ENCODE measurements at regions not wholly inside any gene's neighbourhood (a gene's known extent, or its start where the extent isn't known, plus 50 kb on each side); places are given as distances from the start of the nearest gene placed in this dataset.

- peaks cover 24% of the 10 kb centered on the region for H3K27me3 Mint-ChIP-seq
- ATAC-seq (no peak), DNase-seq (no peak)
- CTCF ChIA-PET = no interaction called here
- no peaks in the 10 kb centered on the region for H3K4me1 Mint-ChIP-seq
- H3K9me3 Mint-ChIP-seq (ENCODE audit: low read depth) = no peaks in the 10 kb centered on the region
- POLR2A ChIA-PET = no interaction called here
- H3K4me3 Mint-ChIP-seq = no peak overlapping the region
- intact Hi-C loops (cut with DNase I, micrococcal nuclease) = no loop called here
- H3K36me3 Mint-ChIP-seq (ENCODE audit: low read depth) = no peaks in the 10 kb centered on the region
- H3K27ac Mint-ChIP-seq = no peak overlapping the region
These were observed 124.7 kb upstream of the TCF21 start for GRCh38 chr6:133764008-133764753.

- H3K9me3 Mint-ChIP-seq (ENCODE audit: low read depth) = no peaks in the 10 kb centered on the region
- no peak overlapping the region for H3K4me3 Mint-ChIP-seq
- POLR2A ChIA-PET = no interaction called here
- CTCF ChIA-PET = no interaction called here
- H3K4me1 Mint-ChIP-seq = no peaks in the 10 kb centered on the region
- H3K27me3 Mint-ChIP-seq = peaks cover 22% of the 10 kb centered on the region
- H3K27ac Mint-ChIP-seq = no peak overlapping the region
- intact Hi-C loops (cut with DNase I, micrococcal nuclease) = no loop called here
- ATAC-seq (no peak), DNase-seq (no peak)
- no peaks in the 10 kb centered on the region for H3K36me3 Mint-ChIP-seq (ENCODE audit: low read depth)
These were observed 124.1 kb upstream of the TCF21 start for GRCh38 chr6:133764754-133765208.

GRCh38 chr6:133767357-133767970 lies 121.4 kb upstream of the TCF21 start:
- intact Hi-C loops (cut with DNase I, micrococcal nuclease) = no loop called here
- H3K36me3 Mint-ChIP-seq (ENCODE audit: low read depth) = no peaks in the 10 kb centered on the region
- ChIA-PET CTCF (no interaction called here), POLR2A (no interaction called here)
- no peak overlapping the region for H3K4me3 Mint-ChIP-seq
- H3K27me3 Mint-ChIP-seq = peaks cover 23% of the 10 kb centered on the region
- H3K27ac Mint-ChIP-seq = no peak overlapping the region
- H3K4me1 Mint-ChIP-seq = no peaks in the 10 kb centered on the region
- H3K9me3 Mint-ChIP-seq (ENCODE audit: low read depth) = no peaks in the 10 kb centered on the region
- no peak for DNase-seq
- ATAC-seq = no peak

GRCh38 chr6:133768656-133769295 lies 120.1 kb upstream of the TCF21 start:
- DNase-seq (no peak), ATAC-seq (no peak)
- H3K36me3 Mint-ChIP-seq (ENCODE audit: low read depth) = no peaks in the 10 kb centered on the region
- no peak overlapping the region for H3K27ac Mint-ChIP-seq
- no peak overlapping the region for H3K4me3 Mint-ChIP-seq
- CTCF ChIA-PET = no interaction called here
- no peaks in the 10 kb centered on the region for H3K4me1 Mint-ChIP-seq
- H3K9me3 Mint-ChIP-seq (ENCODE audit: low read depth) = no peaks in the 10 kb centered on the region
- peaks cover 16% of the 10 kb centered on the region for H3K27me3 Mint-ChIP-seq
- intact Hi-C loops (cut with DNase I, micrococcal nuclease) = no loop called here
- POLR2A ChIA-PET = no interaction called here

- no peak overlapping the region for H3K4me3 Mint-ChIP-seq
- H3K9me3 Mint-ChIP-seq (ENCODE audit: low read depth) = no peaks in the 10 kb centered on the region
- CTCF ChIA-PET = no interaction called here
- peaks cover 11% of the 10 kb centered on the region for H3K27me3 Mint-ChIP-seq
- no peak overlapping the region for H3K27ac Mint-ChIP-seq
- intact Hi-C loops (cut with DNase I, micrococcal nuclease) = no loop called here
- ATAC-seq (no peak), DNase-seq (no peak)
- H3K36me3 Mint-ChIP-seq (ENCODE audit: low read depth) = no peaks in the 10 kb centered on the region
- POLR2A ChIA-PET = no interaction called here
- H3K4me1 Mint-ChIP-seq = peaks cover 3% of the 10 kb centered on the region
These were observed 119.5 kb upstream of the TCF21 start for GRCh38 chr6:133769463-133769862.

- intact Hi-C loops (cut with DNase I, micrococcal nuclease) = no loop called here
- Mint-ChIP-seq H3K4me3 (no peak overlapping the region), H3K4me1 (peaks cover 8% of the 10 kb centered on the region), H3K9me3 (ENCODE audit: low read depth) (no peaks in the 10 kb centered on the region), H3K36me3 (ENCODE audit: low read depth) (no peaks in the 10 kb centered on the region), H3K27ac (no peak overlapping the region), H3K27me3 (peaks cover 9% of the 10 kb centered on the region)
- CTCF ChIA-PET = no interaction called here
- DNase-seq = no peak
- POLR2A ChIA-PET = no interaction called here
- ATAC-seq = no peak
These were observed 116.3 kb upstream of the TCF21 start for GRCh38 chr6:133772567-133772966.

- Mint-ChIP-seq H3K36me3 (ENCODE audit: low read depth) (no peaks in the 10 kb centered on the region), H3K27ac (no peak overlapping the region), H3K4me3 (no peak overlapping the region), H3K27me3 (peaks cover 8% of the 10 kb centered on the region), H3K4me1 (peaks cover 8% of the 10 kb centered on the region), H3K9me3 (ENCODE audit: low read depth) (no peaks in the 10 kb centered on the region)
- DNase-seq = no peak
- CTCF ChIA-PET = interaction anchor here (0.6 kb wide), 1 partner anchor 819 kb away, joined by 3 read pairs; no protein-coding TSS in a partner anchor
- no peak for ATAC-seq
- POLR2A ChIA-PET = no interaction called here
- intact Hi-C loops (cut with DNase I, micrococcal nuclease) = no loop called here
These were observed 115.1 kb upstream of the TCF21 start for GRCh38 chr6:133773776-133774175.

GRCh38 chr6:133774356-133774755 lies 114.6 kb upstream of the TCF21 start:
- ATAC-seq (peak; percentile 71), DNase-seq (no peak)
- Mint-ChIP-seq H3K27me3 (peaks cover 8% of the 10 kb centered on the region), H3K4me1 (peaks cover 8% of the 10 kb centered on the region), H3K4me3 (no peak overlapping the region), H3K36me3 (ENCODE audit: low read depth) (no peaks in the 10 kb centered on the region), H3K9me3 (ENCODE audit: low read depth) (no peaks in the 10 kb centered on the region), H3K27ac (no peak overlapping the region)
- POLR2A ChIA-PET = no interaction called here
- intact Hi-C loops (cut with DNase I, micrococcal nuclease) = no loop called here
- CTCF ChIA-PET = no interaction called here

GRCh38 chr6:133778414-133779130 lies 110.3 kb upstream of the TCF21 start:
- POLR2A ChIA-PET = no interaction called here
- H3K4me3 Mint-ChIP-seq = no peak overlapping the region
- intact Hi-C loops (cut with DNase I, micrococcal nuclease) = no loop called here
- H3K27me3 Mint-ChIP-seq = no peaks in the 10 kb centered on the region
- H3K36me3 Mint-ChIP-seq (ENCODE audit: low read depth) = no peaks in the 10 kb centered on the region
- ATAC-seq (no peak), DNase-seq (no peak)
- no peak overlapping the region for H3K27ac Mint-ChIP-seq
- H3K4me1 Mint-ChIP-seq = peaks cover 8% of the 10 kb centered on the region
- CTCF ChIA-PET = no interaction called here
- H3K9me3 Mint-ChIP-seq (ENCODE audit: low read depth) = no peaks in the 10 kb centered on the region

GRCh38 chr6:133779916-133780695 lies 108.8 kb upstream of the TCF21 start:
- no peaks in the 10 kb centered on the region for H3K9me3 Mint-ChIP-seq (ENCODE audit: low read depth)
- POLR2A ChIA-PET = no interaction called here
- CTCF ChIA-PET = no interaction called here
- H3K36me3 Mint-ChIP-seq (ENCODE audit: low read depth) = no peaks in the 10 kb centered on the region
- intact Hi-C loops (cut with DNase I, micrococcal nuclease) = no loop called here
- DNase-seq = no peak
- no peaks in the 10 kb centered on the region for H3K4me1 Mint-ChIP-seq
- ATAC-seq = no peak
- no peak overlapping the region for H3K4me3 Mint-ChIP-seq
- H3K27ac Mint-ChIP-seq = no peak overlapping the region
- peaks cover 2% of the 10 kb centered on the region for H3K27me3 Mint-ChIP-seq

- H3K36me3 Mint-ChIP-seq (ENCODE audit: low read depth) = no peaks in the 10 kb centered on the region
- no peaks in the 10 kb centered on the region for H3K9me3 Mint-ChIP-seq (ENCODE audit: low read depth)
- CTCF ChIA-PET = no interaction called here
- H3K27ac Mint-ChIP-seq = no peak overlapping the region
- peaks cover 2% of the 10 kb centered on the region for H3K4me1 Mint-ChIP-seq
- DNase-seq (no peak), ATAC-seq (no peak)
- no peak overlapping the region for H3K4me3 Mint-ChIP-seq
- POLR2A ChIA-PET = no interaction called here
- H3K27me3 Mint-ChIP-seq = peaks cover 10% of the 10 kb centered on the region
- intact Hi-C loops (cut with DNase I, micrococcal nuclease) = no loop called here
These were observed 102.9 kb upstream of the TCF21 start for GRCh38 chr6:133786016-133786415.
